ENCODE measurements at regions not wholly inside any gene's neighbourhood (a gene's known extent, or its start where the extent isn't known, plus 50 kb on each side); places are given as distances from the start of the nearest gene placed in this dataset.

DNA sequence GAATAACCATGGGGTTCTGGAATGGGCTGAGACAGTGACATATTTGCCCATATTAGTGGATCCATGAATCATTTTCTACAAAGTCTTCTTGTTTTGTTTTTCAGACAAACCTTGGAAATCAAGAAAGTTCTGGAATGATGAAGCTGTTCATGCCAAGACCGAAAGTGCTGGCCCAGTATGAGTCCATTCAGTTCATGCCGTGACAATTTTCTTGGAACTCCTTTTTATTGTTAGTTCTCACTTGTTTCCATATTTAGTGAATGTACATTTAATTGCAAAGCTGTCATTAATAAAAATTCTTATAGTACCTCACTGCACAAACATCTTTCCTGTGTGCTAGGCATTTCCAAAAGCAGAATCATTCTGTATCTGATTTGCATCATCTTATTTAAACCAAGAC lies 100.6 kb upstream of the KCNJ15 start:
- DNase-seq = no peak

DNA sequence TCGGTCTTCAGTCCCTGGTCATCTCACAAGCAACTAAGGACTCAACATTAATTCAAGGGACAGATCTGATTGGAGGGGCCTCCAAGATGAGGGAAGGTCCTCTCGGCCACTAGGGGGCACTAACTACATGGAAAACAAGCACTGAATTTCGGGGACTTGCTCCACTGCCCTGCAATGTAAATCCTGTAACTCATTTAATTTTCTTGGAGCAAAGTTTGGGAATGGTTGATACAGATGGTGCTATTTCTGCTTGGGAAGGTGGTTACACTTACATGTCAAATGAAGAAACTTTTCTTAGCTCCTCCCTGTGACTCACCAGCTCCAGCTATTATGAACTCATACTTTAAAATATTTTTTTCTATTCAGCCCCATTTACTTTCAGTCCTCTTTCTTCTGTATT lies 97.4 kb upstream of the KCNJ15 start:
- peak; percentile 82 for DNase-seq

DNA sequence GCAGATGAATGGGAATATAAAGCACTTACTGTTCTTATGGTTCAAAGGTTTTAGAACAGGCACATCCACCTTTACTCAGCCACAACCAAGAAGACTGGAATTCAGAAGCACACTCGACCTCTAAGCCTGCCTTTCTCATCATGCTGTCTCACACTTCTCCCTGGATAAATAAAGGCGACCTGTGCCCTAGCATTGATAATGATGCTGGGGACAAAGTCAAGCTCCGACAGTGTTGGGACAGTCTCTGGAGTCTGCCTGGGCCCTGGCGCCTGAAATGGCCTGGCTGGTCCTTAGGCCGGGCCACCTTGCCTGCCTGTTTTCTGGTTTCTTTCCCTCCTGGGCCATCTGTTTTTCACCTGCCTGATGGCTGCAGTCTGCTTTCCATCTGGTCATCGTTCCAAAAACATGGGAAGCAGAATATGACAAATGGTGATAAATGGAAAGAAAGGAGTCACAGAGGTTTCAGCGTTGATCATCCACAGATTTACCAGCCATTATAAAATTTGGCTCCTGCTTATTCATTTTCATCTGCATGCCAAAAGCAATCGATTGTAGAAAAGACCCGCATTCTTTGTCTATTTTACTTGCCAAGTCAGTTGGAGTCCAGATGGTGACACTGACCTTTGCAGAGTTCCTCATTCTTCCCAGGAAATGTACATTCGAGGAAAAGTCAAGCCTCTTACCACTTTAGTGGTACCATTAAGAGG lies 91.2 kb upstream of the KCNJ15 start:
- DNase-seq = peak; percentile 56

DNA sequence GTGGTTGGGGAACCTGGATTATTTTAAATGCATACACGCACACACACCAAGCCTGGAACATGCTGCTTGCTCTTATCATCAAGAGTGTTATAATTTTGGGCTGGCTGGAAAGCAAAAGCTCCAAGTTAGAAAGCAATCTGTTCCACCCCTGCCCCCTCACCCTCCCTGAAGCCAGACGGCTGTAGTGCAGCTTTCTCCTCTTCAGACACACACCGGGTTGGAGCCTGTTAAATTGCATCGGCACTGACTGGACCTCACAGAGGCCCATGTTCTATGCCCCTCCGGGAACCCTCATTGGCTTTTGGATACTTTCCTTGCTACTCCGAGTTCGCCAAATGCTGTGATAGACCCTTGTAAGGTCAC lies 90.6 kb upstream of the KCNJ15 start:
- DNase-seq = no peak

DNA sequence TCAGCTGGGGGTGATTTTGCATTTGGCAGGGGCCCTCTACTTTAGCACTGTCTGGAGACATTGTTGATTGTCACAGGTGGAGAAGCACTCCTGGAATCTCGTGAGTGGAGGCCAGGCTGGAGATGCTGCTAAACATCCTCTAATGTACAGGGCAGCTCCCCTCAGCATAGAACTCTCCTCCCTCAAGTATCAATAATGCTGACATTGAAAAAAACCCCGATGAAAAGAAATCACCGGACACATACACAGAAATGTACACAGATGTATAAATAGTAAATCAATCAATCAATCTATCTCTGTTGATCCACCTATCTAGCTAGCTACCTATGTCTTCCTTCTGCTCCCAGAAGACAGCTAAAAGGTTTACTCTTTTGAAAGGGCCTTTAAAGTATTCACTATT lies 89.4 kb upstream of the KCNJ15 start:
- DNase-seq = no peak

DNA sequence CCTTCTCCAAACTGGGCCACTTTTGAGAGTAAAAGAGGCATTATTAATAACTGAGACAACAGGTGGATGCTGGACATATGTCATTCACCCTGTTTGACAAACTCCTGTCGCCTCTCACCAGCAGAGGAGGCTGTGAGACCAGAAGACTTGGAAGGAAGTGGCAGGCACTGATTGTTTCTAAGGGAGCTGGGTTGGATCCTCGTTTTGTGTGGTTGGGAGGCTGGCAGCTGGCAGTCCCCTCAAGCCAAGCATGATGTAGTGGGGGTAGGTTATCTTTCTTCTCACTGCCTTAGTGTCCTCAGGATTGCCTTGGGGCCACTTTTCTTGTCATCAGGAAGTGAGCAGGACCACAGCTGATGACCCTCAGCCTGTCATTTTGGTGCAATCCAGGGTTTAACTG lies 86.5 kb upstream of the KCNJ15 start:
- peak; percentile 28 for DNase-seq

DNA sequence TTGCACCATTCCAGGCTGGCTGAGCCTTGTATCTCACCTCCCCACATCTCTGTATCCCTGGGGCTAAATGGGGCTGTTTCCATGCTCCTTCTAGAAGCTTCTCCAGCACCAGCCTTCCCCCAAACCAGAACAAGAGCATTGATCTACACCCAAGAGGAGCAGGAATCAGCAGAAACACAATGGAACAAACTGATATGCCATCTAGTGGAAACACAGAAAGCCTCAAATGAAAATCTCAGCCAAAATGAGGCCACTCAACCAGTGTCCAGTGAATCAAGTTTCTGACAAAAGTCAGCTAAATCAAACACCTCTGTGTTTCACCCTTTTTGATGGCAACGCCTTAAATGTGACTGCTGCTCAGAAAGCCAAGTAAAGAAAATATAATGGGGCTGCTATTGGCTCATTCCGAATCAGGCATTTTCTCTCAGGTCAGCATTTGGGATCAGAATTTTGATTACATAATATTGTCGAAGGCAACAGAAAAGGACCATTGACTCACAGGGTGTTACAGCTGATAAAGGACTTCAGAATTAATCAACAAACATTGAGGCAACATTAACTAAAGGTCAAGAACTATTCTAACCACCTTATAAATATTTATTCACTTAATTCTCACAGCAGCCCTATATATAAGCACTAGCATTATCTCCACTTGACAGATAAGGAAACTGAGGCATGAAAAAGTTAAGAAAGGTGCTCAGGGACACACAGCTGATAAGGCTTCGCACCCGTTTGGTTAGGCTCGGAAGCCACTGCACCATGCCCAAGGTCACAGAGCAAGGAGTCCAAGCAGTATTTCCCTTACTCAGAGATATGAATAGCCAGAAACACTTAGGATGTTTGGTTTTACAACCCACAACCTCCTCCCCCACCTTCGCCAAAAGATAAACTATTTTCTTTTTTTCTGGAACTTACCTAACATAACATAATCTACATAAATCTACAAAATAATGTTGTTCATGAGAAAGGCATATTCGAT lies 85.8 kb upstream of the KCNJ15 start:
- DNase-seq = no peak

DNA sequence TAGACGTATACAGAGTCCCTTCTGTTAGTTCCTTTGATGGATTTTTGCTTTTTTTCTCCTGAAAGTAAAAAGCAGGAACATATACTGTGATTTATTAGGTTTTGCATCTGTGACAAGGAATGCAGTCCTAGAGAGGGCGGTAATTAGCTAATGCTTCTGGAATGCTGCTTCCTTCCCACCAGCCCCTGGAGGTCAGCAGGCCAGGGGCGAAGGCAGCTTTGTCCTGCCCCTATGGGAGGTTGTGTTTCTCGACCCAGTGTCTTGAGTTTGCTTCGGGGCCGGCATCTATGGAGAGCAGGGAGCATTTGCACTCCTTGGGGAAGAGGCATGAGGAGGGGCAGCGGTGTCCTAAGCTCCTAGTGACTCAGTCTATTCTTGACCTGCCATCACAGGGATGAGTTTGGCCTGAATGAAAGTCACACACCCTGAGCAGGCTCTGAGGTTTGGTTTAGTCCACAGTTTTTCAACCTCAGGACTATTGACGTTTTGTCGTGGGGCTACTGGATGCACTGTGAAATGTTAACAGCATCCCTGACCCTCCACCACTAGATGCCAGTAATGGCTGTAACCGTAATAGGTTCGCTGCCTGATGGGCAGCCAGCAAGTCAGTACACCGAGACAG lies 85.0 kb upstream of the KCNJ15 start:
- DNase-seq = peak; percentile 23

DNA sequence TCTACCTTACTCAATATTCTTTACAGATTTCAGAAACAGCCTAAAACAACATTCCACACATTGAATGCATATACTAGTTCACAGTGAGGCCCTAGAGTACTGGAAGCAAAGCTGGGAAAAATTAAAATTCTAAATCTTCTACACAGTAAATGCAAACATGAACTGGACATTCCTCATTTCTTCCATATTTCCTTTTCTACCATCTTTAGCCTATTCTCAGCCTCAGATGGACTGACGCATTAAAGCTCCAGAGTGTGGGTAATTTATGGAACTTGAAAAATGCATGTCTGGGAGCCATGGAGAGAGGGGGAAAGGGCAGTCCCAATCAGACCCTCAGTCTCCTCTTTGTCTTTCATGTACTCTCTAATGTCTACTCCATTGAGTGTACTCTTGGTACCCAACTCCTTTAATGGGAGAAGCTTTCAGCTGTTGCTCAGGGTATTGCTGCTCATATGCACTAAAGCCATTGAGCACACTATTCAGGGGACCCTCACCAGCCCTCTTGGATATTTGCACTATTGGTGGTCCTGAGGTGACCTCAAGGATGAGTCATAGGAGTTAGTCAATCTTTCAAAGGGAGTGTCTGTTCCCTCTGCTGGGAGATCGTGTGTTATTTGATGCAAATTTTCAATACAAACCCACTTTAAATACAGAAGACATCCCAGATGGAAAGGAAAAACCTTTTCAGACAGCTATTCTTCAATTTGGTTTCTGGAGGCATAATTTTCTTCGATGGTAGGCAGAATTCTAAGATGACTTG lies 83.3 kb upstream of the KCNJ15 start:
- peak; percentile 13 for DNase-seq

DNA sequence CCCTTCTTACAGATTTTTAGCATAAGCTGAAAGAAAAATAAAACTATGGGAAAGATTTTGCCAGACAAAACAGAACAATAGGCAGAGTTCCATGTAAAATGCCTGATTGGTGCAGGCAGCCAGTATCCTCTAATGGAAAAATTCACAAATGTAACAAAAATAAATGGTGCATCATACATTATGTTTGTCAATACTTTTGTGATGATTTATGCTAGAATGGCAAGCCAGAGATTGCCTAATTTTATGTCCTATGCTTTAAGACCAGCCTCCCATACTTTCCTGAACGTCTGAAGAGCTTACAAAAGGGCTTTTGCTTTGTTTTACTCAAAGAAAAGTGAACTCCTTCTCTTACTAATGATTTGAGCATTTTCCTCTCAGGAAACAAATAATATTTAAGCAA lies 81.5 kb upstream of the KCNJ15 start:
- peak; percentile 57 for DNase-seq

DNA sequence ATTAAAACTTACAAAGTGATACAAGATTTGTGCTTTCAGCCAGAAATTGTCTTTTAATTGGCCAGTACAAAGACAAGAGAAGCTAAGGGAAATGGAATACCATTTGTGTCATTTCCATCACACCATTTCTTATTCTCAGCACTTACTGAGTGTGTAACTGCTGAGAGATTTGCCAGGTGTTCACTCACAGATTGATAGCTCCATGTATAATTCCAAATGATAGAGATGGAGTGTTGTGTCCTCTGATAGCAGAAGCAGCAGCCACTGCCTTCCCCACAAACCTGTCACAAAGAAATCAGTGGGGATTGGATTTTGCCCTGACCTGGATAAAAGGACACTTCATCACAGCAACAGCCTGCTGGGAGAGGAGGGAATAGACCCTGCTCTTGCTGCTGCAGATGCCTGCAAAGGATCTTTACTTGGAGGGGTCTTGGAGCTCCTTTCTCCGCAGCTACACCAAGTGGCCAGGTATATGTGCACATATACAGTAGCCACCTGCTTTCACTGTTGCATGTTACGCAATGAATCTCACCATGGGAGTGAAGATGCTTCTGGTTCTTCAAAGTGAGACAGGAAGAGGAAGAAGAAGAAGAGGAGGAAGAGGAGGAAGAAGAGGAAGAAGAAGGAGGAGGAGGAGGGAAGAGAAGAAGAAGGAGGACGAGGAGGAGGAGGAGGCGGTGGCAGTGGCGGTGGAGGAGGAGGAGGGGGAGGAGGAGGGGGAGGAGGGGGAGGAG lies 78.7 kb upstream of the KCNJ15 start:
- no peak for DNase-seq

DNA sequence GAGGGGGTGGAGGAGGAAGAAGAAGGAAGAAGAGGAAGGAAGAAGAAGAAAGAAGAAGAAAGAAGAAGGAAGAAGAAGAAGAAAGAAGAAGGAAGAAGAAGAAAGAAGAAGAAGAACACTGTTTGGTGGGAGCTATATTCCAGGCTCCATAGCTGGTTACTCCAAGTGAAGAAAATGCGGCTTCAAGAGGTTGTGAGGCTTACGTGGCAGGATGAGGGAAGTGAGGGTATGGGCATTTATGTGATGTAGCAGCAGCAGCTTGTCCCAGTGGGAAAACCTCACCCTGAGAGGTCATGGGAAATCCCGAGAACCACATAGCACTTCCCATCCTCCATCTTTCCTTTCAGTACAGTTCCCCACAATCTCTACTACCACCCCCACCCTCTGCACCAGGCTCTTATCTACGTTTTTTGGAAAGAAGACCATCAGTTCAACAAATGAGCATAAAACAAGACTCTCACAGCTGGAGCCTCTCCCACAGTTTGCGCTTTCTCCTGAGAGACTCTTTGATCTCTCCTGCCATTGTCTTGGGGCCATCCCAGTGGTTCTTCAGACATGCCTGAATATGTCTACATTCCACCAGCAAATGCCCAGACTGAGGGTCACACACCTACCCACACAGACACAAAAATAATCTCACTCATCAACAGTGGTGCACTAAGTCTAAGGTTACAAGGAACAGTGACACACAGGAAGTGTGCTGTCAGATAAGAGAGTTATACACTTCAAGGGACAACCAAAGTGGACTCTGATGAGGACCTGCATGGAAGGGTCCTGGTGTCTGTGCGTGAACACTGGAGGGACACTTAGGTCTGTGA lies 77.9 kb upstream of the KCNJ15 start:
- DNase-seq = no peak

DNA sequence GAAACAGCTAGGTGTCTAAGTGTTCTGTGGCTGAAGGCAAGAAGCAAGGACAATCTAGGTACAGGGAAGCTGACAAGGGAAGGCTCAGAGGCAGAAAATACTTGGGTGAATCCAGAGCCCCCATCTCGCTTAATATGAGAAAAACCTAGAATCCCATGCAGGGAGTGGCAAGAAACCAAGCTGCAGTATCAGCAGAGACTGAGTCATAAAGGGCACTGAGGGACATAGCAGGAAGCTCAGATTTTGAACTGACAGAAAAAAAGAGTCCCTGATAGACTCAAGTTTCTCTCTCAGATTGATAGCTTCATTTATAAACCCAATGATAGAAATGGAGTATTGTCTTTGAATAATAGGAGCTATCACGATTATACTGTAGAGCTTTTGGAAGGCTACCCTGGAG lies 77.3 kb upstream of the KCNJ15 start:
- no peak for DNase-seq

DNA sequence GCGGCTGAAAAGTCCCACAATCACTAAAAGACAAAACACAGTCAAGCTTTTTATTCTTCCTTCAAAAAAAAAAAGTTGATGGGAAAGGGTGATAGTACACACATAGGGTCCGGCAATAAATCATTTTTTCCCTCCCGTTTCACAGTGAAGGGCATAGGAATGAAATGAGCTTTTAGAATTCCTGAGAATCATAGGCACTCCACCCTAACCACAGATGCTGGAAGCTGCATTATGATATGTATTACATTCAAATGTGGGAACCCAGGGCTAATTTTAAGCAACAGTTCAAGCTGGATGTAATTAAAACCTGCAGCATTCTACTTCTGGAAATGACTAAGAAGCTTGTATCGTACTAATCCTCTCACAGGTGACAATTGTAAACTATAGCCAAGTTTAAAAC lies 75.7 kb upstream of the KCNJ15 start:
- DNase-seq = peak; percentile 16

DNA sequence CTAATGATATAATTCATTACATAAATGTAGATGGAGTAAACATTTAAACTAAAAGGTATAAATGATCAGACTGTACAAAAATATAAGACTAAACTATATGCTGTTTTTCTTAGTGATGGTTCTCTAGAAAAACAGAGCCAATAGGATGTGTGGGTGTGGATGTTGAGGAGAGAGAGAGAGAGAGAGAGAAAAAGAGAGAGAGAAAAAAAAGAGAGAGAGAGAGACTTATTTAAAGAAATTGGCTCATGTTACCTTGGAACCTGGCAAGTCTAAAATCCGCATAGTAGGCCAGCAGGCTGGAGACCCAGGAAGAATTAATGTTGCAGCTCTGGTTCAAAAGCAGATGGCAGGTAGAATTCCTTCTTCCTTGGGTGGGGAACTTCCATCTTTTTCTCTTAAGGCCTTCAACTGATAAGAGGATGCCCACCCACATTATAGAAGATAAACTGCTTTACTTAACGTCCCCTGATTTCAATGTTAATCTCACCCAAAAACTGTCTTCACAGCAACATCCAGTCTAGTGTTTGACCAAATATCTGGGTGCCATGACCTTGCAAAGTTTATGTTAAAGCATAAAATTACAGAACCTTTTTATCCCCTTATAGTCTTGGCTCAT lies 74.3 kb upstream of the KCNJ15 start:
- no peak for DNase-seq

DNA sequence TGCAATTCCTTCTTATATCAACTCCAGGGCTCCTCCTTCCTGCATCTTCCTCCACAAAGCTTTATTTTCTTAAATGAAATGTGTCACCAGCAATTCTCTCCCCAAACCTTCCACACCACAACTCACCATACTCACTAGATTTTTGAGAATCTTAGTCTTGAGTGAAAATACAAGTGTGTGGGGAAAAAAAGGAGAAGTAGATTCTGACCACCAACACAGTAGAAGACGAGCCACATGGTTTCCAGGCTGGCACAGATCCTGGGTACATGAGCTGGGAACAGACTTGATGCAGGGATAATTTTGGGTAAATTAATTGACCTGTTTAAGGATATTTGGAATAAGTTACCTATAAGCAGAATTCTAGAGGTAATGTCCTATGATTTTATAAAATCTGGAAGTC lies 72.8 kb upstream of the KCNJ15 start:
- no peak for DNase-seq

DNA sequence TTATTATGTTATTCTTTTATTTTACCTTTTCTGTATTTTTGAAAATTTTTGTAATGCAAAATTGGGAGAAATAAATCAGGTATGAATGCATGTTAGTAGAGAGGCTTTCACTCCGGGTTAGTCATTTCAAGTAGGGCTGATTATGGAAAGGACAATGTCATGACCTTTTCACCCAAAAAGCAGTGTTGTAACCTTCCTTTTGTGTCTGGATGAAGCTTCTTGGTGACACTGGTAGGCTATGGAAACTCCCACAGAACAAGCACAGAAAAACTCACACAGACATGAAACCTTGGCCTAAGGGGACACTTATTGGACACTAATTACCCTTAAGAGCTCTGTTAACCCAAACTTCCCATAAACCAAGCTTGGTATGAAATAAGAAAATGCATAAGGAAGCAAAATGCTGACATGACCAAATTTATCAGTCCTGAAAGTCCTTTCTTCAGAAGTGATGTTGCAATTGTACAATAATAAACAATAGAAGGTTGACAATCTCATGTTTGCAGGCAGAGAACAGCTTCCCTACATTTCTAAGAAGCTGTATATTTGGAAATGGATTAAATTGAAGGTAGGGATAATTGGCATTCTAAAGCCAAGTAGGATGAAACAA lies 70.0 kb upstream of the KCNJ15 start:
- no peak for DNase-seq

DNA sequence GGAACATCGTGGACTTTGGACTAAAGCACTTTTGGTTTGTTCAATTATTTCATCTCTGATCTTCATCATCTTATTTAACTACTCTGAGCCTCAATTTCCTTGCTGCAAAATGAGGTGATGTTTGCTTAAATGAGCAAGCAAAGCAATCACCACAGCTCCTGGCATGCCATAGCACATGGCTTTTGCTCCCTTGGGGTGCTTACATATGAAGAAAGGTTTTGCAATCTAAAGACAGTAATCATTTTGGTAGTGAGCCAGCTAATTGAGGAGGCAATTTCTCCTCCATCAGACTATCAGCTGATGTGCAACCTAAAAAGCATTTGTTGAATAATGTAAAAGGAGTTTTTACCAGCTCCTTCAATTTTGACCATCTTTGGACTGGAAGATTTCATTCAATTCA lies 68.8 kb upstream of the KCNJ15 start:
- no peak for DNase-seq

DNA sequence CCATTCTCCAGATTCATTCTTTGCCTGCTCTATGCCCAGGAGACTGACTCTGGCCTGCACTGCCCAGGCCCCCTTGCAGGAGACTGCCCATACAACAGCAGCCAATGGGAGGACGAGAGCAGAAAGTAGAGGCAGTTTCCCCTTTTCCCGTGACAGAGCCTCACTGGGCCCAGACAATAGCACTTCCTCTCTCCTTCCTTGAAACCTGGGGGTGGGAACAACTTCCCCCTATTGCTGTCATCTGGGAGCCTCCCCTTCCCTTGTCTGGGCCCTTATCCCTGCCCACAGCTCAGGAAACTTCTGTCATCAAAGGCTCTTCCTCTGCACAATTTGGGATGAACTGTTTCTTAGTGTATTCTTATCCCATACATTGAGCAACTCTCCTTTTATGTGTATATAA lies 60.8 kb upstream of the KCNJ15 start:
- no peak for DNase-seq

DNA sequence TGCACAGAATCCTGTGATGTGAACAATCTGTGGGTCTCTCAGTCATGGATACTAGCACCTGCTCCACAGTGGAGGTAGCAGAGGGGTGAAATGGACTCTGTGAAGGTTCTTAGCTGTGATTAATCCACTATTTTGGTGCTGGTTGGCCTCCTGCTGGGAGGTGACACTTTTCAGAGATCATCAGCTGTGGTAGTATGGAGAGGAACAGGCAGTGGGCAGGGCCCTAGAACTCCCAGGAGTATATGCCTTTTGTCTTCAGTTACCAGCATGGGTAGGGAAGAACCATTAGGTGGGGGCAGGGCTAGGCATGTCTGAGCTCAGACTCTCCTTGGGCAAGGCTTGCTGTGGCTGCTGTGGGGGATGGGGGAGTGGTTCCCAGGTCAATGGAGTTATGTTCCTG lies 54.0 kb upstream of the KCNJ15 start:
- DNase-seq = no peak

DNA sequence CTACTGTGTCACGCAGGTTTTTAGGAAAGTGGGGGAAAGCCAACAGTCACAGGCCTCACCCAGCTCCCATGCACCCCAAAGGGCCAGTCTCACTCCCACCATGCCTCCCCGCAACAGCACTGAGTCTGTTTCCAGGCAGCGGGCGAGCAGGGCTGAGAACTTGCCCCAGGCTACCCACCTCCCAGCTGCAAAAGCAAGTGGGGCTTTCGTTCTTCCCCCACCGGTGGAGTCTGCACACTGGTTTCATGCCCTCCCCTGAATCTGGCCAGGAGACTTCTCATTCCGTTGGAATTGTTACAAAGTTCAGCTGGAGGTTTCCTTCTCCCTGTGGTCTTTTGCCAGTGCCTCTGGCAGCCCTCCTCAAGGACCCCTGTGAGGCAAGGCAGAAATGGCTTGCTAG lies 53.6 kb upstream of the KCNJ15 start:
- DNase-seq = no peak

Measured in eye (tissue), 1 donor.